GM23338 (cell line): ENCODE measurements at regions not wholly inside any gene's neighbourhood (a gene's known extent, or its start where the extent isn't known, plus 50 kb on each side); places are given as distances from the start of the nearest gene placed in this dataset.

Experiments
- ATAC-seq: fragments of 200-7000 bp; cut with Tn5 transposase; 3 replicates; pipeline ENCODE4 v1.9.1; 2020
- DNase-seq: peaks from one replicate; pipeline ENCODE4 v3.0.0-alpha.2; 2015; ENCODE audit warnings: low spot score
- H2AFZ ChIP-seq: fragments of 200-600 bp; sonication (generic); 2 replicates; pipeline ENCODE4 v1.8.0; 2016; ENCODE audit warnings: antibody characterized with exemption, mild to moderate bottlenecking, moderate library complexity
- H3F3A ChIP-seq: fragments of 200-600 bp; sonication (generic); replicated peaks from 2 replicates; pipeline ENCODE4 v1.8.0; 2017; ENCODE audit warnings: antibody characterized with exemption, mixed run types, low read depth
- H3K27ac ChIP-seq: fragments of 200-600 bp; sonication (generic); 2 replicates; pipeline ENCODE4 v1.6.1; 2016; ENCODE audit warnings: low read depth
- H3K27me3 ChIP-seq: fragments of 200-600 bp; sonication (generic); 2 replicates; pipeline ENCODE4 v1.8.0; 2016; ENCODE audit warnings: mild to moderate bottlenecking, mixed run types, moderate library complexity; ENCODE audit not compliant: insufficient read depth
- H3K36me3 ChIP-seq: fragments of 200-600 bp; sonication (generic); 2 replicates; pipeline ENCODE4 v1.8.0; 2016; ENCODE audit warnings: mild to moderate bottlenecking; ENCODE audit not compliant: insufficient read depth
- H3K4me1 ChIP-seq: fragments of 200-600 bp; sonication (generic); 2 replicates; pipeline ENCODE4 v1.8.0; 2016; ENCODE audit warnings: mild to moderate bottlenecking, moderate library complexity; ENCODE audit not compliant: insufficient read depth
- H3K4me2 ChIP-seq: fragments of 200-600 bp; sonication (generic); 2 replicates; pipeline ENCODE4 v1.7.1; 2017; ENCODE audit warnings: mixed run types
- H3K4me3 ChIP-seq: fragments of 200-600 bp; sonication (generic); 2 replicates; pipeline ENCODE4 v1.6.1; 2016; ENCODE audit warnings: mixed run types
- H3K79me2 ChIP-seq: fragments of 200-600 bp; sonication (generic); replicated peaks from 2 replicates; pipeline ENCODE4 v1.8.0; 2017; ENCODE audit warnings: mild to moderate bottlenecking; ENCODE audit not compliant: insufficient read depth
- H3K9me2 ChIP-seq: fragments of 200-600 bp; sonication (generic); 2 replicates; pipeline ENCODE4 v1.8.0; 2017; ENCODE audit not compliant: insufficient read depth
- H4K20me1 ChIP-seq: fragments of 200-600 bp; sonication (generic); replicated peaks from 2 replicates; pipeline ENCODE4 v1.8.0; 2017; ENCODE audit warnings: mild to moderate bottlenecking; ENCODE audit not compliant: insufficient read depth
- H3K27ac Mint-ChIP-seq: 2 replicates; pipeline ENCODE4 v1.8.0; 2020; ENCODE audit warnings: inconsistent platforms, mild to moderate bottlenecking, moderate library complexity, mixed read lengths
- H3K27me3 Mint-ChIP-seq: 3 replicates; pipeline ENCODE4 v1.8.0; 2022; ENCODE audit warnings: low read depth, mild to moderate bottlenecking, moderate library complexity, mixed read lengths, inconsistent platforms; ENCODE audit not compliant: insufficient read depth, poor library complexity
- H3K36me3 Mint-ChIP-seq: 3 replicates; pipeline ENCODE4 v1.8.0; 2021; ENCODE audit warnings: low read depth, mild to moderate bottlenecking, inconsistent platforms, moderate library complexity, mixed read lengths
- H3K4me1 Mint-ChIP-seq: 3 replicates; pipeline ENCODE4 v1.8.0; 2020; ENCODE audit warnings: mild to moderate bottlenecking, inconsistent platforms, mixed read lengths
- H3K4me3 Mint-ChIP-seq: 3 replicates; pipeline ENCODE4 v1.8.0; 2021; ENCODE audit warnings: moderate library complexity, mild to moderate bottlenecking, inconsistent platforms, mixed read lengths
- H3K9me3 Mint-ChIP-seq: 3 replicates; pipeline ENCODE4 v1.8.0; 2020; ENCODE audit warnings: moderate library complexity, mild to moderate bottlenecking, inconsistent platforms, mixed read lengths
- EZH2 ChIP-seq: fragments of 200-600 bp; sonication (generic); IDR thresholded peaks from one replicate; pipeline ENCODE4 v1.8.0; 2017; ENCODE audit warnings: antibody characterized with exemption, mild to moderate bottlenecking, low read depth; ENCODE audit not compliant: unreplicated experiment
- JUNB ChIP-seq: IDR thresholded peaks from one replicate; pipeline ENCODE4 v1.6.1; 2016; ENCODE audit warnings: antibody characterized with exemption; ENCODE audit not compliant: unreplicated experiment
- NANOG ChIP-seq: IDR thresholded peaks from 2 replicates; pipeline ENCODE4 v1.6.1; 2016; ENCODE audit warnings: antibody characterized with exemption, borderline replicate concordance
- POLR2AphosphoS5 ChIP-seq: IDR thresholded peaks from 2 replicates; pipeline ENCODE4 v1.6.1; 2016; ENCODE audit warnings: antibody characterized with exemption, low read depth
- REST ChIP-seq: IDR thresholded peaks from one replicate; pipeline ENCODE4 v1.6.1; 2018; ENCODE audit warnings: antibody characterized with exemption; ENCODE audit not compliant: unreplicated experiment
- ZNF114 ChIP-seq: fragments of 250-450 bp; sonication (Bioruptor Pico); IDR thresholded peaks from 2 replicates; pipeline ENCODE4 v1.5.0; 2020; ENCODE audit warnings: mild to moderate bottlenecking, moderate library complexity
- ZNF331 ChIP-seq: fragments of 250-450 bp; sonication (Bioruptor Pico); IDR thresholded peaks from 2 replicates; pipeline ENCODE4 v1.5.0; 2020; ENCODE audit warnings: low read depth, mild to moderate bottlenecking, moderate library complexity
- ZNF462 ChIP-seq: fragments of 250-450 bp; sonication (Bioruptor Pico); IDR thresholded peaks from 2 replicates; pipeline ENCODE4 v1.5.0; 2020; ENCODE audit warnings: mild to moderate bottlenecking, moderate library complexity

GRCh38 chr13:107324416-107325204 is 756.7 kb upstream of the ARGLU1 start:
- no peaks in the 10 kb centered on the region for H3K9me3 Mint-ChIP-seq
- H3K4me1 ChIP-seq, result no peaks in the 10 kb centered on the region; the same call in 1 of the 2 replicates
- H2AFZ ChIP-seq, result no peak overlapping the region
- no peaks in the 10 kb centered on the region for H3F3A ChIP-seq
- no peak for TF ChIP-seq ZNF331
- TF ChIP-seq EZH2, result no peak
- TF ChIP-seq ZNF114 (CRISPR knock-in tag), result no peak
- no peak for TF ChIP-seq REST
- TF ChIP-seq POLR2AphosphoS5, result no peak
- no peak overlapping the region for H3K4me3 ChIP-seq
- H3K27me3 ChIP-seq, result no peaks in the 10 kb centered on the region
- no peaks in the 10 kb centered on the region for H4K20me1 ChIP-seq
- H3K27ac Mint-ChIP-seq, result no peak overlapping the region
- no peaks in the 10 kb centered on the region for H3K79me2 ChIP-seq
- ATAC-seq (no peak), DNase-seq (no peak)
- no peak overlapping the region for H3K4me2 ChIP-seq
- peaks cover 3% of the 10 kb centered on the region; the same call in 1 of the 2 replicates for H3K9me2 ChIP-seq
- no peaks in the 10 kb centered on the region for H3K36me3 Mint-ChIP-seq
- peaks cover 2% of the 10 kb centered on the region for H3K27me3 Mint-ChIP-seq
- H3K4me3 Mint-ChIP-seq, result no peak overlapping the region
- H3K4me1 Mint-ChIP-seq, result no peaks in the 10 kb centered on the region
- H3K36me3 ChIP-seq, result no peaks in the 10 kb centered on the region
- H3K27ac ChIP-seq, result no peak overlapping the region

GRCh38 chr13:107322228-107322627 is 754.3 kb upstream of the ARGLU1 start:
- H3K27me3 ChIP-seq, result no peaks in the 10 kb centered on the region
- no peaks in the 10 kb centered on the region for H3K4me1 Mint-ChIP-seq
- no peaks in the 10 kb centered on the region for H3K79me2 ChIP-seq
- H3K9me3 Mint-ChIP-seq, result no peaks in the 10 kb centered on the region
- no peaks in the 10 kb centered on the region for H3K27me3 Mint-ChIP-seq
- no peak overlapping the region for H3K27ac Mint-ChIP-seq
- no peak overlapping the region for H2AFZ ChIP-seq
- no peak for ATAC-seq
- H3K4me3 Mint-ChIP-seq, result no peak overlapping the region
- no peak overlapping the region for H3K4me3 ChIP-seq
- H3K9me2 ChIP-seq, result peaks cover 3% of the 10 kb centered on the region; the same call in 1 of the 2 replicates
- H3K4me1 ChIP-seq, result no peaks in the 10 kb centered on the region; the same call in 1 of the 2 replicates
- no peak overlapping the region for H3K4me2 ChIP-seq
- H3F3A ChIP-seq, result no peaks in the 10 kb centered on the region
- no peaks in the 10 kb centered on the region for H4K20me1 ChIP-seq
- no peaks in the 10 kb centered on the region for H3K36me3 Mint-ChIP-seq
- H3K27ac ChIP-seq, result no peak overlapping the region
- H3K36me3 ChIP-seq, result no peaks in the 10 kb centered on the region
- DNase-seq, result no peak
- TF ChIP-seq ZNF114 (CRISPR knock-in tag), result no peak
- TF ChIP-seq ZNF462 (CRISPR knock-in tag), result no peak
- no peak for TF ChIP-seq JUNB
- no peak for TF ChIP-seq NANOG
